PC-9 (cell line): ENCODE measurements at regions not wholly inside any gene's neighbourhood (a gene's known extent, or its start where the extent isn't known, plus 50 kb on each side); places are given as distances from the start of the nearest gene placed in this dataset.

Experiments used
- BruUV-seq: library from RNA; stranded (reverse); fragments of 400-500 nt; replicated peaks from 2 replicates; lab custom pipeline; 2021; lab: Mats Ljungman, UMichigan
- CTCF ChIA-PET: fragments of 300-600 bp; sonication (Branson Sonifier 250); formaldehyde crosslinking; loops from one replicate; lab custom pipeline; 2022; ENCODE audit warnings: antibody characterized with exemption; lab: Charles Lee
- POLR2A ChIA-PET: fragments of 300-600 bp; sonication (Branson Sonifier 250); formaldehyde crosslinking; loops from one replicate; lab custom pipeline; 2022; ENCODE audit warnings: antibody characterized with exemption; ENCODE audit not compliant: unreplicated experiment; lab: Charles Lee
- DNase-seq, 2 experiments: peaks; one replicate each; pipeline versions ENCODE4 v3.0.0 to v3.0.0-alpha.2; 2015 to 2022; ENCODE audit warnings: mixed read lengths in 1 of 2
- H2AFZ ChIP-seq: fragments of 200-600 bp; sonication (generic); 2 replicates; pipeline ENCODE4 v1.8.1; 2017; ENCODE audit warnings: antibody characterized with exemption
- H3F3A ChIP-seq: fragments of 200-600 bp; sonication (generic); 2 replicates; pipeline ENCODE4 v1.8.1; 2017; ENCODE audit warnings: antibody characterized with exemption, mild to moderate bottlenecking, low read depth; ENCODE audit not compliant: insufficient read depth
- H3K27ac ChIP-seq: fragments of 200-600 bp; sonication (generic); 2 replicates; pipeline ENCODE4 v1.6.1; 2016; ENCODE audit warnings: mixed run types
- H3K27me3 ChIP-seq: fragments of 200-600 bp; sonication (generic); 2 replicates; pipeline ENCODE4 v1.6.1; 2016; ENCODE audit warnings: low read depth, mixed run types; ENCODE audit not compliant: insufficient read depth
- H3K36me3 ChIP-seq: fragments of 200-600 bp; sonication (generic); 2 replicates; pipeline ENCODE4 v1.6.1; 2016; ENCODE audit warnings: low read depth, mixed run types
- H3K4me1 ChIP-seq: fragments of 200-600 bp; sonication (generic); replicated peaks from 2 replicates; pipeline ENCODE4 v1.6.1; 2016; ENCODE audit warnings: mixed run types; ENCODE audit not compliant: insufficient read depth
- H3K4me2 ChIP-seq: fragments of 200-600 bp; sonication (generic); 2 replicates; pipeline ENCODE4 v1.6.1; 2017; ENCODE audit warnings: mixed run types
- H3K4me3 ChIP-seq: fragments of 200-600 bp; sonication (generic); 2 replicates; pipeline ENCODE4 v1.6.1; 2016; ENCODE audit warnings: mixed run types
- H3K79me2 ChIP-seq: fragments of 200-600 bp; sonication (generic); 2 replicates; pipeline ENCODE4 v1.6.1; 2017; ENCODE audit warnings: low read depth, mixed run types
- H3K9me2 ChIP-seq: fragments of 200-600 bp; sonication (generic); 2 replicates; pipeline ENCODE4 v1.8.1; 2017; ENCODE audit warnings: mild to moderate bottlenecking; ENCODE audit not compliant: insufficient read depth
- H3K9me3 ChIP-seq: fragments of 200-600 bp; sonication (generic); 2 replicates; pipeline ENCODE4 v1.8.1; 2016; ENCODE audit warnings: low read depth; ENCODE audit not compliant: insufficient read depth
- H4K20me1 ChIP-seq: fragments of 200-600 bp; sonication (generic); 2 replicates; pipeline ENCODE4 v1.8.1; 2017; ENCODE audit not compliant: insufficient read depth
- EZH2 ChIP-seq: fragments of 200-600 bp; sonication (generic); IDR thresholded peaks from 2 replicates; pipeline ENCODE4 v1.8.0; 2017; ENCODE audit warnings: antibody characterized with exemption, low read depth
- intact Hi-C: fragments of 100-400 bp; cut with micrococcal nuclease; formaldehyde crosslinking; loops from one replicate; pipeline ENCODE4 v1.10.0; 2022; ENCODE audit not compliant: unreplicated experiment
- TF ChIP-seq, protein P1 (sequence below): fragments of 200-600 bp; sonication (generic); conservative IDR thresholded peaks from 2 replicates; pipeline ENCODE4 v1.6.1; 2017; ENCODE audit warnings: mixed run types, antibody characterized with exemption, mild to moderate bottlenecking, moderate library complexity

DNA sequence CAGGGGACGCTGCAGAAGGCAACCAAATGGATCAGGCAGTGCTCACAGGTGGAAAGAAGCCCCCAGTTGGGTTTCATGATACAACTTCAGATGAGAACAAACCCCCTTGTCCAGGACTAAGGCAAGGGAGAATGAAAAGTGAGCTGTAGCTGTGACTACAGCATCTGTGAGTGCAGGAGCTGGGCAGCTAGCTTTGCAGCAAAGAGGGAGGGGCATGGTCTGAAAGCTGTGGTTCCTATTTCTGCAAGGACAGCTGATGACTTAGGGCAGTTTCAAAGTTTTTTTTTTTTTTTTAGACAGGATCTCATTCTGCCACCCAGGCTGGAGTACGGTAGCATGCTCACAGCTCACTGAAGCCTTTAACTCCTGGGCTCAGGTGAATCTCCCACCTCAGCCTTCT, 1317.4 kb upstream of the DIAPH2 start:
- no peaks in the 10 kb centered on the region for H3K27me3 ChIP-seq
- H3K4me3 ChIP-seq: no peak overlapping the region
- POLR2A ChIA-PET: no interaction called here
- no peaks in the 10 kb centered on the region for H3K36me3 ChIP-seq
- no TSS peak for BruUV-seq
- no peaks in the 10 kb centered on the region for H3K9me3 ChIP-seq
- no peaks in the 10 kb centered on the region for H3K4me1 ChIP-seq
- H3K27ac ChIP-seq: no peak overlapping the region
- no peak overlapping the region for H3K4me2 ChIP-seq
- CTCF ChIA-PET: no interaction called here
- no peak overlapping the region for H2AFZ ChIP-seq
- intact Hi-C loops: no loop called here
- no peaks in the 10 kb centered on the region for H3F3A ChIP-seq
- H3K9me2 ChIP-seq: no peaks in the 10 kb centered on the region
- no peak for TF ChIP-seq EZH2
- TF ChIP-seq, protein P1, sequence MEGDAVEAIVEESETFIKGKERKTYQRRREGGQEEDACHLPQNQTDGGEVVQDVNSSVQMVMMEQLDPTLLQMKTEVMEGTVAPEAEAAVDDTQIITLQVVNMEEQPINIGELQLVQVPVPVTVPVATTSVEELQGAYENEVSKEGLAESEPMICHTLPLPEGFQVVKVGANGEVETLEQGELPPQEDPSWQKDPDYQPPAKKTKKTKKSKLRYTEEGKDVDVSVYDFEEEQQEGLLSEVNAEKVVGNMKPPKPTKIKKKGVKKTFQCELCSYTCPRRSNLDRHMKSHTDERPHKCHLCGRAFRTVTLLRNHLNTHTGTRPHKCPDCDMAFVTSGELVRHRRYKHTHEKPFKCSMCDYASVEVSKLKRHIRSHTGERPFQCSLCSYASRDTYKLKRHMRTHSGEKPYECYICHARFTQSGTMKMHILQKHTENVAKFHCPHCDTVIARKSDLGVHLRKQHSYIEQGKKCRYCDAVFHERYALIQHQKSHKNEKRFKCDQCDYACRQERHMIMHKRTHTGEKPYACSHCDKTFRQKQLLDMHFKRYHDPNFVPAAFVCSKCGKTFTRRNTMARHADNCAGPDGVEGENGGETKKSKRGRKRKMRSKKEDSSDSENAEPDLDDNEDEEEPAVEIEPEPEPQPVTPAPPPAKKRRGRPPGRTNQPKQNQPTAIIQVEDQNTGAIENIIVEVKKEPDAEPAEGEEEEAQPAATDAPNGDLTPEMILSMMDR: no peak
- H4K20me1 ChIP-seq: no peaks in the 10 kb centered on the region
- no peak for DNase-seq
- H3K79me2 ChIP-seq: no peaks in the 10 kb centered on the region

DNA sequence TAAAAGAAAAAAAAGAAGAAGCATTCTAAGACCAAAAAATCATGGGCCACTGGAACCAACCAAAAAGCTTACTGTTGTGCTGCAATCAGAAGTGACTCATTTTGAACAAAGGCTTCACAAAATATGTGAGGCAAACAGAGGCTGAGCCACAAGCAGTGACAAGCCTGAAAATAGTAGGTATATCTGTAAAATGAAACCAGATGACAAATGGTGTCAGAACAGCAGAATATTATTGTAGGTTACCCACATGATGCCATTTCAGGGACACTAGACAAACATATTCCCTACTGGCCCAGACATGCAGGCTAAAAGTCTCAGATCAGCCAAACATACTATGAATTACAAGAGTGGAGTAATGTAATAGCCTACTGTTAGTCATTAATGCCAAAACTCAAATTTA, 1301.8 kb upstream of the DIAPH2 start:
- Histone ChIP-seq H3K27me3 (no peaks in the 10 kb centered on the region), H3K36me3 (no peaks in the 10 kb centered on the region), H2AFZ (no peak overlapping the region), H3K4me1 (no peaks in the 10 kb centered on the region), H3K79me2 (no peaks in the 10 kb centered on the region), H3K27ac (no peak overlapping the region), H3K9me3 (no peaks in the 10 kb centered on the region), H3K4me3 (no peak overlapping the region), H4K20me1 (no peaks in the 10 kb centered on the region), H3K9me2 (no peaks in the 10 kb centered on the region), H3K4me2 (no peak overlapping the region), H3F3A (no peaks in the 10 kb centered on the region)
- ChIA-PET CTCF (no interaction called here), POLR2A (no interaction called here)
- no peak for DNase-seq
- TF ChIP-seq, protein P1: no peak
- TF ChIP-seq EZH2: no peak
- BruUV-seq: no TSS peak
- intact Hi-C loops: no loop called here

DNA sequence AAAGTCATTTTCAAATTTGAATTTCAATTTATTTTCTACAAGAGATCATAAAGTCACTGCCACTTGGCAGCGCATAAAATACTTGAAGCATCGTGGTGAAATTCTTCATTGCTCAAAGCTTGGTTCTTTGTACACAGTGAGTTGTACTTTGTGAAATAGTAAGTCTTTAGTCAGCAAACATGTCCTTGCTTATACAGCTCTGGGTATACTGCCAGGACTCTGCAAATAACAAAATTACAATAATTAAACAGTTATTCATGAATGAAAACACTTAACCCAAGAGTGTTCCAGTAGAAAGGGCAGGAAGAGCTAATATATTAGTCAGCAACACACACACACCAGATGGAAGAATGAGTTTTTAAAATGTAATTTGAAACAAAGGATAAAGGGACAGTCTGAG, 1300.9 kb upstream of the DIAPH2 start:
- no peak overlapping the region for H3K27ac ChIP-seq
- DNase-seq: no peak

More for the DNA sequence above, 1300.9 kb upstream of the DIAPH2 start:
- no peaks in the 10 kb centered on the region for H3K79me2 ChIP-seq
- POLR2A ChIA-PET: no interaction called here
- no peak overlapping the region for H2AFZ ChIP-seq
- TF ChIP-seq, protein P1: no peak
- no peak for TF ChIP-seq EZH2
- no peak overlapping the region for H3K4me3 ChIP-seq
- no peaks in the 10 kb centered on the region for H4K20me1 ChIP-seq
- no peaks in the 10 kb centered on the region for H3K36me3 ChIP-seq
- intact Hi-C loops: no loop called here
- H3F3A ChIP-seq: no peaks in the 10 kb centered on the region
- CTCF ChIA-PET: no interaction called here
- H3K4me1 ChIP-seq: no peaks in the 10 kb centered on the region
- no peaks in the 10 kb centered on the region for H3K27me3 ChIP-seq
- H3K4me2 ChIP-seq: no peak overlapping the region
- BruUV-seq: no TSS peak
- no peaks in the 10 kb centered on the region for H3K9me3 ChIP-seq
- no peaks in the 10 kb centered on the region for H3K9me2 ChIP-seq
